Peyer's patch (tissue), 4 donors: ENCODE measurements at regions not wholly inside any gene's neighbourhood (a gene's known extent, or its start where the extent isn't known, plus 50 kb on each side); places are given as distances from the start of the nearest gene placed in this dataset.
"Not testable (repeated sequence)": the region's sequence is repeated elsewhere in the genome, so short reads cannot be mapped to it uniquely, and the experiment has no call there.

Experiments used
- DNase-seq, 3 donors: peaks; one replicate each; pipeline ENCODE4 v3.0.0-alpha.2; 2017 to 2019
- H3K27ac ChIP-seq, 4 donors: fragments of 200-600 bp; sonication (generic); one replicate each; pipeline ENCODE4 v1.5.1; 2016 to 2019
- H3K27me3 ChIP-seq, 2 donors: fragments of 200-600 bp; sonication (generic); one replicate each; pipeline ENCODE4 v1.5.1; 2019
- H3K36me3 ChIP-seq, 3 donors: fragments of 200-600 bp; sonication (generic); one replicate each; pipeline ENCODE4 v1.5.1; 2016 to 2019
- H3K4me1 ChIP-seq, 4 donors: fragments of 200-600 bp; sonication (generic); one replicate each; pipeline ENCODE4 v1.5.1; 2016 to 2019
- H3K4me3 ChIP-seq, 4 donors: fragments of 200-600 bp; sonication (generic); 1 replicate in 3 of 4; 2 replicates in 1 of 4; pipeline ENCODE4 v1.5.1; 2016 to 2019; ENCODE audit warnings: mild to moderate bottlenecking in 1 of 4
- H3K9me3 ChIP-seq, 4 donors: fragments of 200-600 bp; sonication (generic); one replicate each; pipeline ENCODE4 v1.5.1; 2016 to 2019; ENCODE audit warnings: mild to moderate bottlenecking in 1 of 4
- POLR2A ChIP-seq, 2 donors: fragments of 450-650 bp; IDR thresholded peaks; one replicate each; pipeline ENCODE4 v1.5.1; 2017; ENCODE audit warnings: antibody characterized with exemption in 2 of 2, mild to moderate bottlenecking in 2 of 2, moderate library complexity in 2 of 2
- TF ChIP-seq, protein P1 (sequence below), 6 experiments: fragments of 450-650 bp in 4 of 6; fragments of 200-600 bp in 2 of 6; sonication (generic) in 1 of 6; IDR thresholded peaks; one replicate each; pipeline ENCODE4 v1.5.1; 2017 to 2019; ENCODE audit warnings: antibody characterized with exemption in 6 of 6, mild to moderate bottlenecking in 3 of 6, moderate library complexity in 1 of 6

DNA sequence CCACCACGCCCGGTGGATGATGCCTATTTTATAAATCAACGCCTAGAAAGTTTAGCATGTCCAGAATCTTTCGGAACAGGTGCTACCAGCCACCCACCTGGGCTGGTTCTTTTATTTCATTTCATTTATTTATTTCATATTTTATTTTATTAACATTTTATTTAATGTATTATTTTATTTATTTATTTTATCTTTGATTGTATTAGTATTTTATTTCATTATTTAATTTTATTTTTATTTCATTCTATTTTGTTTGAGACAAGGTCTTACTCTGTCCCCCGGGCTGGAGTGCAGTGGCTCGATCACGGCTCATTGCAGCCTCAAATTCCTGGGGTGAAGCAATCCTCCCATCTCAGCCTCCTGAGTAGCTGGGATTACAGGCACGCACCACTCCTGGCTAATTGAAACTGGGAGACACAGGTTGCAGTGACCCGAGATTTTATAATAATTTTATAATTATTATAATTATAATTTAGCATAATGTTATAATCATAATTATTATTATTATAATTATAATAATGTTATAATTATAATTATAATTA lies 187.2 kb downstream of the SHOX start:
- H3K27ac ChIP-seq: no peak overlapping the region

DNA sequence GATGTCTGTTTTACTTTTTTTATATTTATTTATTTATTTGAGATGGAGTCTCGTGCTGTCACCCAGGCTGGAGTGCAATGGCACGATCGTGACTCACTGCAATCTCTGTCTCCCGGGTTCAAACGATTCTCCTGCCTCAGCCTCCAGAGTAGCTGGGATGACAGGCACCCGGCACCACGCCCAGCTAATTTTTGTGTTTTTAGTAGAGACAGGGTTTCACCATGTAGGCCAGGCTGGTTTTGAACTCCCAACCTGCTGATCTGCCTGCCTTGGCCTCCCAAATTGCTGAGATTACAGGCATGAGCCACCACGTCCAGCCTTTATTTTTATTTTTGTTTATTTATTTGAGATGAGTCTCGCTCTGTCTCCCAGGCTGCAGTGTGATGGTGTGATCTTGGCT lies 186.6 kb downstream of the SHOX start:
- H3K36me3 ChIP-seq, H3K27ac ChIP-seq, H3K9me3 ChIP-seq, H3K4me1 ChIP-seq, DNase-seq, H3K4me3 ChIP-seq, H3K27me3 ChIP-seq: not testable (repeated sequence)

More for the DNA sequence above, 187.2 kb downstream of the SHOX start:
- TF ChIP-seq, protein P1, sequence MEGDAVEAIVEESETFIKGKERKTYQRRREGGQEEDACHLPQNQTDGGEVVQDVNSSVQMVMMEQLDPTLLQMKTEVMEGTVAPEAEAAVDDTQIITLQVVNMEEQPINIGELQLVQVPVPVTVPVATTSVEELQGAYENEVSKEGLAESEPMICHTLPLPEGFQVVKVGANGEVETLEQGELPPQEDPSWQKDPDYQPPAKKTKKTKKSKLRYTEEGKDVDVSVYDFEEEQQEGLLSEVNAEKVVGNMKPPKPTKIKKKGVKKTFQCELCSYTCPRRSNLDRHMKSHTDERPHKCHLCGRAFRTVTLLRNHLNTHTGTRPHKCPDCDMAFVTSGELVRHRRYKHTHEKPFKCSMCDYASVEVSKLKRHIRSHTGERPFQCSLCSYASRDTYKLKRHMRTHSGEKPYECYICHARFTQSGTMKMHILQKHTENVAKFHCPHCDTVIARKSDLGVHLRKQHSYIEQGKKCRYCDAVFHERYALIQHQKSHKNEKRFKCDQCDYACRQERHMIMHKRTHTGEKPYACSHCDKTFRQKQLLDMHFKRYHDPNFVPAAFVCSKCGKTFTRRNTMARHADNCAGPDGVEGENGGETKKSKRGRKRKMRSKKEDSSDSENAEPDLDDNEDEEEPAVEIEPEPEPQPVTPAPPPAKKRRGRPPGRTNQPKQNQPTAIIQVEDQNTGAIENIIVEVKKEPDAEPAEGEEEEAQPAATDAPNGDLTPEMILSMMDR (IDR thresholded peaks at IDR 0.05): no peak
- no peak for TF ChIP-seq POLR2A (IDR thresholded peaks at IDR 0.05)
- H3K9me3 ChIP-seq: no peaks in the 10 kb centered on the region
- no peaks in the 10 kb centered on the region for H3K36me3 ChIP-seq
- H3K4me3 ChIP-seq: no peak overlapping the region
- no peaks in the 10 kb centered on the region for H3K4me1 ChIP-seq
- H3K27me3 ChIP-seq: no peaks in the 10 kb centered on the region
- DNase-seq: no peak

DNA sequence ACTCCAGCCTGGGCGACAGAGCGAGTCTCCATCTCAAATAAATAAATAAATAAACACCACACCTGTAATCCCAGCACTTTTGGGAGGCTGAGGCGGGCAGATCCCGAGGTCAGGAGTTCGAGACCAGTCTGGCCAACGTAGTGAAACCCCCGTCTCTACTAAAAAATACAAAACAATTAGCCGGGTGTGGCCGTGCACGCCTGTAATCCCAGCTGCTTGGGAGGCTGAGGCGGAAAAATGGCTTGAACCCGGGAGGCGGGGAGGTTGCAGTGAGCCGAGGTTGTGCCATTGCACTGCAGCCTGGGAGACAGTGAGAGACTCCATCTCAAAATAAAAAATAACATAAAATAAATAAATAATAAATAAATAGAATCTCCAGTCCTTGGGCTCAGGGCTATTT lies 185.8 kb downstream of the SHOX start:
- Histone ChIP-seq H3K9me3 (no peaks in the 10 kb centered on the region), H3K27ac (no peak overlapping the region), H3K4me3 (no peak overlapping the region), H3K36me3 (no peaks in the 10 kb centered on the region), H3K4me1 (no peaks in the 10 kb centered on the region), H3K27me3 (no peaks in the 10 kb centered on the region)
- TF ChIP-seq POLR2A (IDR thresholded peaks at IDR 0.05): no peak
- TF ChIP-seq, protein P1 (IDR thresholded peaks at IDR 0.05): no peak
- DNase-seq: no peak

DNA sequence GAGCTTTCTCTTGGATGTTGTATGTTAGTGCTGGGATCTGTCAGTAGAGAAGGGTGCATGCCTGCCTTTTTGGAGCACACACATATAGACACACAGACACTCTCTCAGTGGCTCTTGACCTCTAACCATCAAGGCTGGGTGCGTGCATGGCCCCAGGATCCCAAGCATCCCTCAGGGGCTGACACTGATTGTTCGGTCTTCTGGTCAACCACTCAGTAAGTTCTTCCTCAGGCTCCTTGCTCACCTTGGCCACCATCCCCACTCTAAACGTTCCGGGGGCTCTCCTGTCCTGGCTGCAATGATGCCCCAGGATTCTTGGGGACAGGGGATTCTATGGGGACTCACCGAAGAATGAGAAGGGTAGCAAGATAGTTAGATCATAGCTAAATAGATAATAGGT lies 179.6 kb downstream of the SHOX start:
- no peak overlapping the region for H3K27ac ChIP-seq
- no peaks in the 10 kb centered on the region for H3K36me3 ChIP-seq
- H3K27me3 ChIP-seq: no peaks in the 10 kb centered on the region
- no peak for TF ChIP-seq POLR2A (IDR thresholded peaks at IDR 0.05)
- TF ChIP-seq, protein P1 (IDR thresholded peaks at IDR 0.05): no peak
- no peak for DNase-seq
- no peaks in the 10 kb centered on the region for H3K9me3 ChIP-seq
- H3K4me1 ChIP-seq: no peaks in the 10 kb centered on the region
- no peak overlapping the region for H3K4me3 ChIP-seq

DNA sequence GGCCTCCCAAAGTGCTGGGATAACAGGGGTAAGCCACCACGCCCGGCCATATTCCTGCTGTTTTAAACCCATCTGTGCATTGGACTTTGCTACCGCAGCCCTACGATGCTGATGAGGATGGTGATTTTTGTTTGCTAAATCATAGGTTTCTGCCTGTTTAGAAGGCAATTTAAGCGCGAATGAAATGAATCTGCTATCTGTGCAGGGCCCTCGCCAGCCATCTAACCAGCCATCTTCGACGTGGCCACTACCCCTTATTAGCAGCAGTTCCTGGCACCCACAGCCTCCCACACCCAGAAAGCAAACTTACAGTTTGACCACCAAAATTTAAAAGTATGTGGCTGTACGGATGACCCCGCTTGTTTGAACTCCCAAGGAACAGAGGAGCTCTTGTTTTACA lies 178.5 kb downstream of the SHOX start:
- H3K4me3 ChIP-seq: no peak overlapping the region
- TF ChIP-seq, protein P1 (IDR thresholded peaks at IDR 0.05): no peak
- no peak for TF ChIP-seq POLR2A (IDR thresholded peaks at IDR 0.05)

DNA sequence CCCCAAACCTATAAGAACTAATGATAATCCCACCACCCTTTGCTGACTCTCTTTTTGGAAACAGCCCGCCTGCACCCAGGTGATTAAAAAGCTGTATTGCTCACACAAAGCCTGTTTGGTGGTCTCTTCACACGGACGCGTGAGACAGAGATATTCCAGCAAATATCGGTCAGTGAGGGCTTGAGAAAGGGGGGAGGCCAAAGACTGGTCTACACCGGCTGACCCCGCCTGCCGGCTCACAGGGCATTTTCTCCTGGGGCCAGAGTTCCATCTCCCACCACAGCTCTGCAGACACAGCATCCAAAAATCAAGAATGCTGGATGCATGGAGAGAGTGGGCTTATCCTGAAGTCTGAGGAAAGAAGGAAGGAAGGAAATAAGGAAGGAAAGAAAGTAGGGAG lies 176.0 kb downstream of the SHOX start:
- DNase-seq: no peak
- Histone ChIP-seq H3K9me3 (no peaks in the 10 kb centered on the region), H3K4me1 (no peaks in the 10 kb centered on the region), H3K36me3 (no peaks in the 10 kb centered on the region), H3K27ac (no peak overlapping the region), H3K4me3 (no peak overlapping the region), H3K27me3 (no peaks in the 10 kb centered on the region)
- TF ChIP-seq, protein P1 (IDR thresholded peaks at IDR 0.05): no peak
- no peak for TF ChIP-seq POLR2A (IDR thresholded peaks at IDR 0.05)

More for the DNA sequence above, 178.5 kb downstream of the SHOX start:
- no peaks in the 10 kb centered on the region for H3K9me3 ChIP-seq
- H3K27me3 ChIP-seq: no peaks in the 10 kb centered on the region
- H3K4me1 ChIP-seq: no peaks in the 10 kb centered on the region
- H3K36me3 ChIP-seq: no peaks in the 10 kb centered on the region
- no peak overlapping the region for H3K27ac ChIP-seq
- no peak for DNase-seq
